ENCODE measurements at regions not wholly inside any gene's neighbourhood (a gene's known extent, or its start where the extent isn't known, plus 50 kb on each side); places are given as distances from the start of the nearest gene placed in this dataset.

DNA sequence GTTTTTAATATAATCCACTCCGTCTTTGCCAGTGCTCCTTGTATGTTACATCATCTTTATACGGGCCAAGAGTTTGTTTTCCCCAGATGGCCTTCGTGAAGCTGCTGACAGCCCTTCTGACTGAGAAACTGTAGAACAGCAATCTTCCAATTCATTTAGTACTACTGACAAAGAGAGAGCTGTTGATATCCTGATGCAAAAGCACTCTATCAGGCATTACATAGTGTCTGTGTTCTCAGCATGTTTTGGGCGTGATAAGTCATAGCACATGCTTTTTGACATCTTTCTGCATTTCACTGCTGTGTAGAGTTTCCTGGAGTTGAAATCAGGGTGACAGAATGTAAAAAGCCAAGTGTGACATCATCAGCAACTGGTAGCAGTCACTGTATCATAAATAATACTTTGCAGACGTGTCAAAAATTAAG, 746.3 kb upstream of the FAM241A start:
- H3K27ac ChIP-seq (ENCODE audit: low read depth, low read length): no peak overlapping the region

GRCh38 chr4:111399623-111400022, 745.6 kb upstream of the FAM241A start:
- no peak overlapping the region for H3K27ac ChIP-seq (ENCODE audit: low read depth, low read length)
- no peak overlapping the region for H2AFZ ChIP-seq (ENCODE audit: low read length, unreplicated experiment)
- H3K4me1 ChIP-seq (ENCODE audit: control insufficient read depth, insufficient read depth, low read length, unreplicated experiment): peaks cover 6% of the 10 kb centered on the region
- no peaks in the 10 kb centered on the region for H3K36me3 ChIP-seq (ENCODE audit: insufficient read depth, low read length)
- H3K27me3 ChIP-seq (ENCODE audit: insufficient read depth, low read length): no peaks in the 10 kb centered on the region
- no peaks in the 10 kb centered on the region for H3K79me2 ChIP-seq (ENCODE audit: control insufficient read depth, insufficient read depth, low read length, unreplicated experiment)
- no peak overlapping the region for H3K4me3 ChIP-seq (ENCODE audit: low read depth, low read length)

More for the DNA sequence above, 746.3 kb upstream of the FAM241A start:
- Histone ChIP-seq H3K27me3 (ENCODE audit: insufficient read depth, low read length) (no peaks in the 10 kb centered on the region), H3K79me2 (ENCODE audit: control insufficient read depth, insufficient read depth, low read length, unreplicated experiment) (no peaks in the 10 kb centered on the region), H3K36me3 (ENCODE audit: insufficient read depth, low read length) (no peaks in the 10 kb centered on the region), H2AFZ (ENCODE audit: low read length, unreplicated experiment) (no peak overlapping the region), H3K4me1 (ENCODE audit: control insufficient read depth, insufficient read depth, low read length, unreplicated experiment) (peaks cover 6% of the 10 kb centered on the region), H3K4me3 (ENCODE audit: low read depth, low read length) (no peak overlapping the region)

- Histone ChIP-seq H3K36me3 (ENCODE audit: insufficient read depth, low read length) (no peaks in the 10 kb centered on the region), H3K4me3 (ENCODE audit: low read depth, low read length) (no peak overlapping the region), H3K4me1 (ENCODE audit: control insufficient read depth, insufficient read depth, low read length, unreplicated experiment) (peaks cover 6% of the 10 kb centered on the region), H3K27ac (ENCODE audit: low read depth, low read length) (no peak overlapping the region), H3K27me3 (ENCODE audit: insufficient read depth, low read length) (no peaks in the 10 kb centered on the region), H2AFZ (ENCODE audit: low read length, unreplicated experiment) (no peak overlapping the region), H3K79me2 (ENCODE audit: control insufficient read depth, insufficient read depth, low read length, unreplicated experiment) (no peaks in the 10 kb centered on the region)
Observed at GRCh38 chr4:111400741-111401140, 744.5 kb upstream of the FAM241A start.

- Histone ChIP-seq H3K27me3 (ENCODE audit: insufficient read depth, low read length) (no peaks in the 10 kb centered on the region), H2AFZ (ENCODE audit: low read length, unreplicated experiment) (no peak overlapping the region), H3K79me2 (ENCODE audit: control insufficient read depth, insufficient read depth, low read length, unreplicated experiment) (no peaks in the 10 kb centered on the region), H3K36me3 (ENCODE audit: insufficient read depth, low read length) (no peaks in the 10 kb centered on the region), H3K4me3 (ENCODE audit: low read depth, low read length) (no peak overlapping the region), H3K27ac (ENCODE audit: low read depth, low read length) (no peak overlapping the region), H3K4me1 (ENCODE audit: control insufficient read depth, insufficient read depth, low read length, unreplicated experiment) (peaks cover 3% of the 10 kb centered on the region)
Observed at GRCh38 chr4:111404673-111405072, 740.6 kb upstream of the FAM241A start.

- Histone ChIP-seq H3K4me1 (ENCODE audit: control insufficient read depth, insufficient read depth, low read length, unreplicated experiment) (no peaks in the 10 kb centered on the region), H3K79me2 (ENCODE audit: control insufficient read depth, insufficient read depth, low read length, unreplicated experiment) (no peaks in the 10 kb centered on the region), H3K4me3 (ENCODE audit: low read depth, low read length) (no peak overlapping the region), H3K27ac (ENCODE audit: low read depth, low read length) (no peak overlapping the region), H3K27me3 (ENCODE audit: insufficient read depth, low read length) (no peaks in the 10 kb centered on the region), H3K36me3 (ENCODE audit: insufficient read depth, low read length) (no peaks in the 10 kb centered on the region), H2AFZ (ENCODE audit: low read length, unreplicated experiment) (no peak overlapping the region)
Observed at GRCh38 chr4:111405989-111406388, 739.3 kb upstream of the FAM241A start.

GRCh38 chr4:111410571-111410970, 734.7 kb upstream of the FAM241A start:
- Histone ChIP-seq H3K36me3 (ENCODE audit: insufficient read depth, low read length) (no peaks in the 10 kb centered on the region), H3K4me1 (ENCODE audit: control insufficient read depth, insufficient read depth, low read length, unreplicated experiment) (no peaks in the 10 kb centered on the region), H3K4me3 (ENCODE audit: low read depth, low read length) (no peak overlapping the region), H3K27me3 (ENCODE audit: insufficient read depth, low read length) (0 out of 2 replicates have a peak, but pooled peaks cover 4% of the 10 kb centered on the region), H3K27ac (ENCODE audit: low read depth, low read length) (no peak overlapping the region), H3K79me2 (ENCODE audit: control insufficient read depth, insufficient read depth, low read length, unreplicated experiment) (no peaks in the 10 kb centered on the region), H2AFZ (ENCODE audit: low read length, unreplicated experiment) (no peak overlapping the region)

GRCh38 chr4:111417521-111417920, 727.7 kb upstream of the FAM241A start:
- H3K36me3 ChIP-seq (ENCODE audit: insufficient read depth, low read length): no peaks in the 10 kb centered on the region
- H2AFZ ChIP-seq (ENCODE audit: low read length, unreplicated experiment): no peak overlapping the region
- H3K4me3 ChIP-seq (ENCODE audit: low read depth, low read length): no peak overlapping the region
- 0 out of 2 replicates have a peak, but pooled peaks cover 9% of the 10 kb centered on the region for H3K27me3 ChIP-seq (ENCODE audit: insufficient read depth, low read length)
- no peaks in the 10 kb centered on the region for H3K79me2 ChIP-seq (ENCODE audit: control insufficient read depth, insufficient read depth, low read length, unreplicated experiment)
- H3K27ac ChIP-seq (ENCODE audit: low read depth, low read length): no peak overlapping the region
- H3K4me1 ChIP-seq (ENCODE audit: control insufficient read depth, insufficient read depth, low read length, unreplicated experiment): no peaks in the 10 kb centered on the region

DNA sequence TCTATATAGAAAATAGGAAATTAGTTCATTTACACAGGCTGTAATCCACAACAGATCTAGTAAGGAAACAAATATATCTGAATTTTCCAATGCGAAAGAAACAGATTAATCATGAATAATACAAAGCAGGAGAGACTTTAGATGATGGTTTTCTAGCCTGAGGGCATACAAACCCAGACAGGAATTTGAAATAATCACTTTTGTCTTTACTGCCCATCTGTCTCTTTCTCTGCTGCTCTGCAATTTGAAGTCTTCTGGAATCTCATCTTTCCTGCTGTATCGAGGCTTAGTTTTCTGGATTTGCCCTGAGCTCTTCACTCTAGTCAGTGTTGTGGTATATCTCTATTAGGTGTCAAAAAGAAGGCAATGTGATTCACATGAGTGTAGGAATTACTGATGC, 711.8 kb upstream of the FAM241A start:
- Histone ChIP-seq H3K79me2 (ENCODE audit: control insufficient read depth, insufficient read depth, low read length, unreplicated experiment) (no peaks in the 10 kb centered on the region), H3K27ac (ENCODE audit: low read depth, low read length) (no peak overlapping the region)

GRCh38 chr4:111434586-111434985, 710.7 kb upstream of the FAM241A start:
- H3K36me3 ChIP-seq (ENCODE audit: insufficient read depth, low read length): no peaks in the 10 kb centered on the region
- H3K4me3 ChIP-seq (ENCODE audit: low read depth, low read length): no peak overlapping the region
- H2AFZ ChIP-seq (ENCODE audit: low read length, unreplicated experiment): no peak overlapping the region
- peaks cover 4% of the 10 kb centered on the region; the same call in 1 of the 2 replicates for H3K27me3 ChIP-seq (ENCODE audit: insufficient read depth, low read length)
- H3K4me1 ChIP-seq (ENCODE audit: control insufficient read depth, insufficient read depth, low read length, unreplicated experiment): no peaks in the 10 kb centered on the region
- no peak overlapping the region for H3K27ac ChIP-seq (ENCODE audit: low read depth, low read length)
- H3K79me2 ChIP-seq (ENCODE audit: control insufficient read depth, insufficient read depth, low read length, unreplicated experiment): no peaks in the 10 kb centered on the region

More for the DNA sequence above, 711.8 kb upstream of the FAM241A start:
- Histone ChIP-seq H3K4me1 (ENCODE audit: control insufficient read depth, insufficient read depth, low read length, unreplicated experiment) (no peaks in the 10 kb centered on the region), H3K36me3 (ENCODE audit: insufficient read depth, low read length) (no peaks in the 10 kb centered on the region), H3K27me3 (ENCODE audit: insufficient read depth, low read length) (peaks cover 4% of the 10 kb centered on the region; the same call in 1 of the 2 replicates), H2AFZ (ENCODE audit: low read length, unreplicated experiment) (no peak overlapping the region), H3K4me3 (ENCODE audit: low read depth, low read length) (no peak overlapping the region)

DNA sequence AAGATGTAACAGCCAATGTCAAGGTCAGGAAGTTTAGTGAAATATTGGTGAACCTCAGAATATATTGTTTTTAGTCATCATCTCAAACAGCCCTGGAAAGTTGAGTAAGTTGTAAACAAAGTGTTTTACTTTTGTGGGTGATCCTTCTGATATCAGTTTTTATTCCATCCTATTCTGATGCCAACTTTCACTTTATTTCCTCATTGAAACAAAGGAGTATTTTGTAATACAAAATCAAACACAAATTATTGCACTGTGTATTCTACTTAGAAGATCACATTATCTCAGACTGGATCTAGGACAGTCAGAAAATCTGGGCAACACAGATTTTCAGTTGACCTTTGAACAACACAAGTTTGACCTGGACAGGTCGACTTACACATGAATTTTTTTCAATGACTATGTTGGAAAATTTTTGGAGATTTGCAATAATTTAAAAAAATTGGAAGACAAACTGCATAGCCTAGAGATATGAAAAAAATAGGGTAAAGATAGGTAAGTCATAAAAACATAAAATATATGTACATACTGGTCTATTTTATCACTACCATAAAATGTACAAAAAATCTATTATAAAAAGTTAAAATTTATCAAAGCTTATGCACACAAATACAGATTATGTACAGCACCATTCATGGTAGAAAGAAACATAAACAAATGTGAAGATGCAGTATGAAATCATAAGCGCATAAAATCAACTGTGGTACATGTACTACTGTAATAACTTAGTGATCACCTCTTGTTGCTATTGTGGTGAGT, 709.1 kb upstream of the FAM241A start:
- no peak overlapping the region for H3K27ac ChIP-seq (ENCODE audit: low read depth, low read length)
- H3K4me1 ChIP-seq (ENCODE audit: control insufficient read depth, insufficient read depth, low read length, unreplicated experiment): no peaks in the 10 kb centered on the region
- no peak overlapping the region for H2AFZ ChIP-seq (ENCODE audit: low read length, unreplicated experiment)
- no peak overlapping the region for H3K4me3 ChIP-seq (ENCODE audit: low read depth, low read length)
- peaks cover 4% of the 10 kb centered on the region; the same call in 1 of the 2 replicates for H3K27me3 ChIP-seq (ENCODE audit: insufficient read depth, low read length)
- H3K79me2 ChIP-seq (ENCODE audit: control insufficient read depth, insufficient read depth, low read length, unreplicated experiment): no peaks in the 10 kb centered on the region
- H3K36me3 ChIP-seq (ENCODE audit: insufficient read depth, low read length): no peaks in the 10 kb centered on the region

DNA sequence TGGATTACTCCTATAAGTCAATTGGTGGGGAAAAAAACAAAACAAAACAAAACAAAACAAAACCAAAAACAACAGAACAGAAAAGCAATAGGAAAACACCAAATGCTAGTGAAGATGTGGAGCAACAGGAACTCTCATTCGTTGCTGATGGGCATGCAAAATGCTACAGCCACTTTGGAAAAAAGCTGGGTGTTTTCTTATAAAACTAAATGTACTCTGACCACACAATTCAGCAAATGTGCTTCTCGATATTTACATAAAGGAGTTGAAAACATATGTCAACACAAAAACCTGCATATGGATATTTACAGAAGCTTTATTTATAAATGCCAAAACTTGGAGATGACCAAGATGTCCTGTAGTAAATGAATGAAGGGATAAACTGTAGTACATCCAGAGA, 703.6 kb upstream of the FAM241A start:
- no peaks in the 10 kb centered on the region for H3K79me2 ChIP-seq (ENCODE audit: control insufficient read depth, insufficient read depth, low read length, unreplicated experiment)
- H3K36me3 ChIP-seq (ENCODE audit: insufficient read depth, low read length): no peaks in the 10 kb centered on the region
- H3K27ac ChIP-seq (ENCODE audit: low read depth, low read length): no peak overlapping the region
- H3K27me3 ChIP-seq (ENCODE audit: insufficient read depth, low read length): no peaks in the 10 kb centered on the region
- H3K4me1 ChIP-seq (ENCODE audit: control insufficient read depth, insufficient read depth, low read length, unreplicated experiment): no peaks in the 10 kb centered on the region
- H2AFZ ChIP-seq (ENCODE audit: low read length, unreplicated experiment): no peak overlapping the region
- H3K4me3 ChIP-seq (ENCODE audit: low read depth, low read length): no peak overlapping the region
